ENCODE measurements at regions not wholly inside any gene's neighbourhood (a gene's known extent, or its start where the extent isn't known, plus 50 kb on each side); places are given as distances from the start of the nearest gene placed in this dataset.

DNA sequence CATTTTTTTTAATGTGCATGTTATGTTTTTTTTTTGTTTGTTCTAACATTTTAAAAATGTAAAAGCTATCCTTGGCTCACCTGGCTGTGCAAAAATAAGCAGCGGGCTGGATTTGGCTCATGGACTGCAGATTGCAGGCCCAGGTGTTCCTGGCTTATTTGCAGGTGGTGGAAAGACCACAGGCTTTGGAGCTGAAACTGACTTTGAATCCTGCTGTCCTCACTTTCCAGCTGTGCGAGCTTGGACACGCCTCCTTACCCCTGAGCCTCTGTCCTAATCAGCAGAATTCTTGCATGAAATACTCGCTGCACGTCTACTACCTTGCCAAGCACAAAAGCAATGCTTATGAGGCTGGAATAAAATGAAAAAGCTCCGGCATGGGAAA lies 188.7 kb upstream of the TPM1 start:
- no peak for DNase-seq (ENCODE audit: low read depth in 1 of 2, low spot score in 1 of 2)
- H3K27ac ChIP-seq (replicated peaks): no peak overlapping the region
- H3K27me3 ChIP-seq (ENCODE audit: insufficient read depth, poor library complexity, severe bottlenecking): no peaks in the 10 kb centered on the region
- no peak overlapping the region for H3K4me3 ChIP-seq (replicated peaks; ENCODE audit: insufficient read depth, low read length)
- TF ChIP-seq SPI1 (IDR thresholded peaks at IDR 0.05; ENCODE audit: borderline replicate concordance, low read depth): no peak
- TF ChIP-seq POLR2AphosphoS5 (IDR thresholded peaks at IDR 0.05; ENCODE audit: low read depth): no peak
- TF ChIP-seq, protein P1, sequence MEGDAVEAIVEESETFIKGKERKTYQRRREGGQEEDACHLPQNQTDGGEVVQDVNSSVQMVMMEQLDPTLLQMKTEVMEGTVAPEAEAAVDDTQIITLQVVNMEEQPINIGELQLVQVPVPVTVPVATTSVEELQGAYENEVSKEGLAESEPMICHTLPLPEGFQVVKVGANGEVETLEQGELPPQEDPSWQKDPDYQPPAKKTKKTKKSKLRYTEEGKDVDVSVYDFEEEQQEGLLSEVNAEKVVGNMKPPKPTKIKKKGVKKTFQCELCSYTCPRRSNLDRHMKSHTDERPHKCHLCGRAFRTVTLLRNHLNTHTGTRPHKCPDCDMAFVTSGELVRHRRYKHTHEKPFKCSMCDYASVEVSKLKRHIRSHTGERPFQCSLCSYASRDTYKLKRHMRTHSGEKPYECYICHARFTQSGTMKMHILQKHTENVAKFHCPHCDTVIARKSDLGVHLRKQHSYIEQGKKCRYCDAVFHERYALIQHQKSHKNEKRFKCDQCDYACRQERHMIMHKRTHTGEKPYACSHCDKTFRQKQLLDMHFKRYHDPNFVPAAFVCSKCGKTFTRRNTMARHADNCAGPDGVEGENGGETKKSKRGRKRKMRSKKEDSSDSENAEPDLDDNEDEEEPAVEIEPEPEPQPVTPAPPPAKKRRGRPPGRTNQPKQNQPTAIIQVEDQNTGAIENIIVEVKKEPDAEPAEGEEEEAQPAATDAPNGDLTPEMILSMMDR (IDR thresholded peaks at IDR 0.05; ENCODE audit: insufficient read depth, low read length): no peak
- TF ChIP-seq, protein P2, sequence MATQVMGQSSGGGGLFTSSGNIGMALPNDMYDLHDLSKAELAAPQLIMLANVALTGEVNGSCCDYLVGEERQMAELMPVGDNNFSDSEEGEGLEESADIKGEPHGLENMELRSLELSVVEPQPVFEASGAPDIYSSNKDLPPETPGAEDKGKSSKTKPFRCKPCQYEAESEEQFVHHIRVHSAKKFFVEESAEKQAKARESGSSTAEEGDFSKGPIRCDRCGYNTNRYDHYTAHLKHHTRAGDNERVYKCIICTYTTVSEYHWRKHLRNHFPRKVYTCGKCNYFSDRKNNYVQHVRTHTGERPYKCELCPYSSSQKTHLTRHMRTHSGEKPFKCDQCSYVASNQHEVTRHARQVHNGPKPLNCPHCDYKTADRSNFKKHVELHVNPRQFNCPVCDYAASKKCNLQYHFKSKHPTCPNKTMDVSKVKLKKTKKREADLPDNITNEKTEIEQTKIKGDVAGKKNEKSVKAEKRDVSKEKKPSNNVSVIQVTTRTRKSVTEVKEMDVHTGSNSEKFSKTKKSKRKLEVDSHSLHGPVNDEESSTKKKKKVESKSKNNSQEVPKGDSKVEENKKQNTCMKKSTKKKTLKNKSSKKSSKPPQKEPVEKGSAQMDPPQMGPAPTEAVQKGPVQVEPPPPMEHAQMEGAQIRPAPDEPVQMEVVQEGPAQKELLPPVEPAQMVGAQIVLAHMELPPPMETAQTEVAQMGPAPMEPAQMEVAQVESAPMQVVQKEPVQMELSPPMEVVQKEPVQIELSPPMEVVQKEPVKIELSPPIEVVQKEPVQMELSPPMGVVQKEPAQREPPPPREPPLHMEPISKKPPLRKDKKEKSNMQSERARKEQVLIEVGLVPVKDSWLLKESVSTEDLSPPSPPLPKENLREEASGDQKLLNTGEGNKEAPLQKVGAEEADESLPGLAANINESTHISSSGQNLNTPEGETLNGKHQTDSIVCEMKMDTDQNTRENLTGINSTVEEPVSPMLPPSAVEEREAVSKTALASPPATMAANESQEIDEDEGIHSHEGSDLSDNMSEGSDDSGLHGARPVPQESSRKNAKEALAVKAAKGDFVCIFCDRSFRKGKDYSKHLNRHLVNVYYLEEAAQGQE (IDR thresholded peaks at IDR 0.05; ENCODE audit: insufficient replicate concordance, low read depth): no peak
- no peak for TF ChIP-seq GABPA (IDR thresholded peaks at IDR 0.05; ENCODE audit: low read depth)

DNA sequence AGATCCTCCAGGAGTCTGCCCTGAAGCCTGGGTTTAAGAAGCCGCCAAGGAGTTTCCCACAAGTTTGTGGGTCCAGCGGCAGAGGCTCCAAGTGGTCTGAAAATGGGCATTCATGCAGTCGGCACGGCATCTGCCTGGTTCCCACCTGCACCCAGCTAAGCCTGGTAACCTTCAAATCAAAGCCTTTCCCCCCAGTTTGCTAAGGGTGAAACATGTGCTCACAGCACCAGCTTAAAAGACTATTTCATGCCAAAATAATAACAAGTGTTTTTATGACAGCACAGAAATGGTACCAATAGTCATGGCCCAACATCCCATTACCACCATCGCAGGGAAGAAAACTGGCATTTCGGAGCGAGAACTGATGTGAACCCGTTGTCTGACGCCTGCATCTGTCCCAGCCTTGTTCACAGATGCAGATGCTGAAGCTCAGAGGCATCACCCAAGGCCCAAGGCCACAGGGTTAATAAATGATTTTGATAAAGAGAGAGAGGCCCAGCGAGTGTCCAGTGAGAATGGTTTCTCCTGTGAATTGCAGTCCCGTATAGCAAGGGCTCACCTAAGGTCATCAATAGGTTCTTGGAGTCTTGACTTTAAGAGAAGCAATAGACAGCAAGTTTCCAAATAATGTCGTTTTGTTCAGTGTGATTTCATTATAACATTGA lies 188.0 kb upstream of the TPM1 start:
- H3K27me3 ChIP-seq (ENCODE audit: insufficient read depth, poor library complexity, severe bottlenecking): no peaks in the 10 kb centered on the region
- TF ChIP-seq SPI1 (IDR thresholded peaks at IDR 0.05; ENCODE audit: borderline replicate concordance, low read depth) (no peak), POLR2AphosphoS5 (IDR thresholded peaks at IDR 0.05; ENCODE audit: low read depth) (no peak), GABPA (IDR thresholded peaks at IDR 0.05; ENCODE audit: low read depth) (no peak)
- TF ChIP-seq, protein P2 (IDR thresholded peaks at IDR 0.05; ENCODE audit: insufficient replicate concordance, low read depth): no peak
- TF ChIP-seq, protein P1 (IDR thresholded peaks at IDR 0.05; ENCODE audit: insufficient read depth, low read length): no peak
- H3K4me3 ChIP-seq (replicated peaks; ENCODE audit: insufficient read depth, low read length): no peak overlapping the region
- no peak overlapping the region for H3K27ac ChIP-seq (replicated peaks)
- DNase-seq (ENCODE audit: low read depth in 1 of 2, low spot score in 1 of 2): no peak

DNA sequence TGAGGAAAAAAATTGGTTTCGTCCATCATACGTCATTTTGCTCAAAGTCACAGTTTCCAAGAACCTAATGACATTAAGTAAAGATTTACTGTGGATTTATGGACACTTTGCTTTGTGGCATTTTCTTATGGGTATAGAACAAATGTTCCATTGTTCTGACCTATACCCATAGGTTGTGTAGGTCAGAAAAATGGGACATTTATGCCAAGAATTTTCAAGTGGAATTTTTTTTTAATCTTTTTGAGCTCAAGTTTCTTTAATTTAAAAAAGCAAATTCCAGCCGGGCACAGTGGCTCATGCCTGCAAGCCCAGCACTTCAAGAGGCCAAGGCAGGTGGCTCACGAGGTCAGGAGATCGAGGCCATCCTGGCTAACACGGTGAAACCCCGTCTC lies 187.5 kb upstream of the TPM1 start:
- no peak overlapping the region for H3K27ac ChIP-seq (replicated peaks)
- no peak overlapping the region for H3K4me3 ChIP-seq (replicated peaks; ENCODE audit: insufficient read depth, low read length)
- no peak for DNase-seq (ENCODE audit: low read depth in 1 of 2, low spot score in 1 of 2)
- TF ChIP-seq GABPA (IDR thresholded peaks at IDR 0.05; ENCODE audit: low read depth): no peak
- TF ChIP-seq SPI1 (IDR thresholded peaks at IDR 0.05; ENCODE audit: borderline replicate concordance, low read depth): no peak
- TF ChIP-seq POLR2AphosphoS5 (IDR thresholded peaks at IDR 0.05; ENCODE audit: low read depth): no peak
- TF ChIP-seq, protein P2 (IDR thresholded peaks at IDR 0.05; ENCODE audit: insufficient replicate concordance, low read depth): no peak
- TF ChIP-seq, protein P1 (IDR thresholded peaks at IDR 0.05; ENCODE audit: insufficient read depth, low read length): no peak
- no peaks in the 10 kb centered on the region for H3K27me3 ChIP-seq (ENCODE audit: insufficient read depth, poor library complexity, severe bottlenecking)
